GM18508 (cell line): ENCODE measurements at regions not wholly inside any gene's neighbourhood (a gene's known extent, or its start where the extent isn't known, plus 50 kb on each side); places are given as distances from the start of the nearest gene placed in this dataset.
"Not testable (repeated sequence)": the region's sequence is repeated elsewhere in the genome, so short reads cannot be mapped to it uniquely, and the experiment has no call there.

Experiments used
- ATAC-seq: cut with Tn5 transposase; IDR thresholded peaks from one replicate; pipeline ENCODE4 v1.9.1; 2021; ENCODE audit warnings: moderate number of reproducible peaks; ENCODE audit not compliant: insufficient read depth, unreplicated experiment

- no peak for ATAC-seq
Measured at GRCh38 chr5:63032343-63032742, 453.7 kb downstream of the LRRC70 start.

GRCh38 chr5:63029891-63030290, 451.3 kb downstream of the LRRC70 start:
- ATAC-seq: no peak

- peak; percentile 62 for ATAC-seq
Measured at GRCh38 chr5:63025679-63026078, 447.1 kb downstream of the LRRC70 start.

GRCh38 chr5:63022403-63022802, 443.8 kb downstream of the LRRC70 start:
- ATAC-seq: peak; percentile 45

- no peak for ATAC-seq
Measured at GRCh38 chr5:63011158-63011557, 432.5 kb downstream of the LRRC70 start.

GRCh38 chr5:63008195-63008594, 429.6 kb downstream of the LRRC70 start:
- no peak for ATAC-seq

GRCh38 chr5:62994842-62995241, 416.2 kb downstream of the LRRC70 start:
- not testable (repeated sequence) for ATAC-seq

- ATAC-seq: no peak
Measured at GRCh38 chr5:62985749-62986148, 407.1 kb downstream of the LRRC70 start.

GRCh38 chr5:62982348-62982747, 403.7 kb downstream of the LRRC70 start:
- no peak for ATAC-seq

- ATAC-seq: no peak
Measured at GRCh38 chr5:62980884-62981283, 402.3 kb downstream of the LRRC70 start.

- no peak for ATAC-seq
Measured at GRCh38 chr5:62979472-62979871, 400.9 kb downstream of the LRRC70 start.

- ATAC-seq: no peak
Measured at GRCh38 chr5:62977661-62978060, 399.0 kb downstream of the LRRC70 start.

- no peak for ATAC-seq
Measured at GRCh38 chr5:62974623-62975022, 396.0 kb downstream of the LRRC70 start.

GRCh38 chr5:62969409-62970120, 390.9 kb downstream of the LRRC70 start:
- no peak for ATAC-seq

- ATAC-seq: no peak
Measured at GRCh38 chr5:62964428-62964827, 385.8 kb downstream of the LRRC70 start.

- ATAC-seq: no peak
Measured at GRCh38 chr5:62960781-62961180, 382.2 kb downstream of the LRRC70 start.

- no peak for ATAC-seq
Measured at GRCh38 chr5:62956597-62956996, 378.0 kb downstream of the LRRC70 start.

GRCh38 chr5:62954578-62954977, 376.0 kb downstream of the LRRC70 start:
- no peak for ATAC-seq

GRCh38 chr5:62948301-62948700, 369.7 kb downstream of the LRRC70 start:
- no peak for ATAC-seq

GRCh38 chr5:62942384-62942783, 363.8 kb downstream of the LRRC70 start:
- no peak for ATAC-seq

- ATAC-seq: no peak
Measured at GRCh38 chr5:62938927-62939326, 360.3 kb downstream of the LRRC70 start.
